Mucosa of descending colon (tissue), 3 donors: ENCODE measurements at regions not wholly inside any gene's neighbourhood (a gene's known extent, or its start where the extent isn't known, plus 50 kb on each side); places are given as distances from the start of the nearest gene placed in this dataset.

Source experiments
- ATAC-seq: fragments of 200-7000 bp; cut with Tn5 transposase; one replicate; pipeline ENCODE4 v1.9.1; 2020; ENCODE audit warnings: mild to moderate bottlenecking, moderate library complexity
- DNase-seq, 3 donors: peaks; one replicate each; pipeline ENCODE4 v3.0.0-alpha.2; 2020
- H3K36me3 ChIP-seq: fragments of 200-600 bp; one replicate; pipeline ENCODE4 v1.8.0; 2021; ENCODE audit warnings: low read depth, mild to moderate bottlenecking
- H3K4me1 ChIP-seq: fragments of 200-600 bp; one replicate; pipeline ENCODE4 v1.8.0; 2021; ENCODE audit warnings: low read depth, mild to moderate bottlenecking
- H3K4me3 ChIP-seq: fragments of 200-600 bp; one replicate; pipeline ENCODE4 v1.8.0; 2021; ENCODE audit warnings: mild to moderate bottlenecking
- H3K9me3 ChIP-seq: fragments of 200-600 bp; one replicate; pipeline ENCODE4 v1.8.0; 2021; ENCODE audit warnings: mild to moderate bottlenecking
- intact Hi-C, 2 donors: fragments of 100-400 bp; cut with DNase I in 1 of 2; cut with micrococcal nuclease in 1 of 2; formaldehyde crosslinking; loops; one replicate each; pipeline versions ENCODE4 v1.11.0 to v1.11.1; 2022; cut with DNase I, micrococcal nuclease
- TF ChIP-seq, protein P1 (sequence below): fragments of 200-600 bp; IDR thresholded peaks from one replicate; pipeline ENCODE4 v1.8.0; 2022; ENCODE audit warnings: antibody characterized with exemption, mild to moderate bottlenecking
- donor health status: DM: no; HTN: no; CAD: no; lungs with moderate emphysema.
- donor health status: DM: no; HTN: no; CAD: no.
- donor health status: DM: no; HTN: yes; CAD: no.

DNA sequence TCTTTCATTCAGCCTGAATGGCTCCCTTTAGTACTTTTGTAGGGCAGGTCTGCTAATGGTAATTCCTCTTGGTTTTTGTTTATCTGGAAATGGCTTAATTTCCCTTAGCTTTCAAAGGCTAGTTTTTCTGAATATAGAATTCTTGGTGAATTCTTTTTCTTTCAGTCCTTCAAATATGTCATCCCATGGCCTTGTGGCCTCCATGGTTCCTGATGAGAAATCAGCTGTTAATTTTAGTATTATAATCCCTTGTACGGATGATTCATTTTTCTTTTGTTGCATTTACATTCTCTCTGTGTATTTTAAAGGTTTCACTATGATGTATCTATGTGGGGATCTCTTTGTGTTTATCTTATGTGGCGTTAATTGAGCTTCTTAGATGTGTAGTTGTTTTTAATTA lies 179.6 kb upstream of the ARG1 start:
- intact Hi-C loops: no loop called here
- H3K4me3 ChIP-seq: no peak overlapping the region
- no peaks in the 10 kb centered on the region for H3K36me3 ChIP-seq
- TF ChIP-seq, protein P1, sequence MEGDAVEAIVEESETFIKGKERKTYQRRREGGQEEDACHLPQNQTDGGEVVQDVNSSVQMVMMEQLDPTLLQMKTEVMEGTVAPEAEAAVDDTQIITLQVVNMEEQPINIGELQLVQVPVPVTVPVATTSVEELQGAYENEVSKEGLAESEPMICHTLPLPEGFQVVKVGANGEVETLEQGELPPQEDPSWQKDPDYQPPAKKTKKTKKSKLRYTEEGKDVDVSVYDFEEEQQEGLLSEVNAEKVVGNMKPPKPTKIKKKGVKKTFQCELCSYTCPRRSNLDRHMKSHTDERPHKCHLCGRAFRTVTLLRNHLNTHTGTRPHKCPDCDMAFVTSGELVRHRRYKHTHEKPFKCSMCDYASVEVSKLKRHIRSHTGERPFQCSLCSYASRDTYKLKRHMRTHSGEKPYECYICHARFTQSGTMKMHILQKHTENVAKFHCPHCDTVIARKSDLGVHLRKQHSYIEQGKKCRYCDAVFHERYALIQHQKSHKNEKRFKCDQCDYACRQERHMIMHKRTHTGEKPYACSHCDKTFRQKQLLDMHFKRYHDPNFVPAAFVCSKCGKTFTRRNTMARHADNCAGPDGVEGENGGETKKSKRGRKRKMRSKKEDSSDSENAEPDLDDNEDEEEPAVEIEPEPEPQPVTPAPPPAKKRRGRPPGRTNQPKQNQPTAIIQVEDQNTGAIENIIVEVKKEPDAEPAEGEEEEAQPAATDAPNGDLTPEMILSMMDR: no peak
- ATAC-seq (no peak), DNase-seq (no peak)
- no peaks in the 10 kb centered on the region for H3K9me3 ChIP-seq
- H3K4me1 ChIP-seq: no peaks in the 10 kb centered on the region

DNA sequence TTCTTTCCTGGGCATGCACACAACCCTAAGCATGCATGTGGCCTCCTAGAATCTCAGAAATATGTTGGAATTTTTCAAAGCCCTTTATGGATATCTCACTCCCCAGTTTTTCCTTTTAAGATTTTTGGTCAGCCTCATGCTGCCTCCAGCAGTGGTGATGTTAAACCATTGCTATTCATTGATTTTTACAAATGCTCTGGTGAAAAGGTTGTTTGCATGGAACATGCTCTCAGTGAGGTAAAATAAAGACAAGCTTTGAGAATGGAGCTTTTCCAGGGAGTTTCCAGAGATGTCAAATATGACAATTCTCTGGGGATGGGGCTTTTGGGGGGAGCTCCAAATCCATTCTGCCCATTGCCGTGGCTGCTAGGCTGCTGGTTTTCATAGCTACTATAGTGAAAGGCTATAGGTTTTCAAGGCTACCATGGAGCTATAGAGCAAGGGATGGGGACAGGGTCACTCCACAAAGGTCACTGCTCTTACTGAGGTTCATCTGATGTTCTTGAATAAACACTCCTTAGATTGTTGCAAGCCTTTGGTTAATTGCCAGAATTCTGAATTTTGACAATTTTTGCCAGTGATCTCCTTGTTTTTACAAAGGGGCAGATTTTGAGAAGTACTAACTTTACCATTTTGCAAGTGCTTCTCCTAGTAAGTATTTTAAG lies 178.1 kb upstream of the ARG1 start:
- Histone ChIP-seq H3K4me1 (no peaks in the 10 kb centered on the region), H3K4me3 (no peak overlapping the region), H3K36me3 (no peaks in the 10 kb centered on the region), H3K9me3 (no peaks in the 10 kb centered on the region)
- TF ChIP-seq, protein P1: no peak
- ATAC-seq (no peak), DNase-seq (no peak)
- intact Hi-C loops: no loop called here

DNA sequence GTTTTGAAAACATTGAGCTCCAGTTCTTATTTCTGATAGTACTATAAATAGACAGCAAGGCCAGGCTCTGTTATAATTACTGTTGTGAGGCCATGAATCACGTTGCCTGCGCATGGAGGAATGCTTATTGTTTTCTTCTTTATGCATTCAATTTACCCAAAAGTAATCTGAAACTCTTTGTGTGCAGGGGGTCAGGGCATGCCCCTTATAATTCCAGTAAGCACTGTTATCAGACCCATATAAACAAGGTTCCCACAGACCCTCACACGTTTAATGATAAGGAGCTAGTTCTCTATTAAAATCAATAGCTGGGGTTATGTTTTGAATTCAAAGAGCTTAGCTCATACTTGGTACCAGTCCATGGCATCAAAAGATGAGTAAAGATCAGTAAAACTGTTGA lies 174.8 kb upstream of the ARG1 start:
- no peaks in the 10 kb centered on the region for H3K36me3 ChIP-seq
- H3K4me3 ChIP-seq: no peak overlapping the region
- TF ChIP-seq, protein P1: no peak
- ATAC-seq: no peak
- no peaks in the 10 kb centered on the region for H3K4me1 ChIP-seq
- DNase-seq: no peak
- intact Hi-C loops: no loop called here
- peaks cover 12% of the 10 kb centered on the region for H3K9me3 ChIP-seq

DNA sequence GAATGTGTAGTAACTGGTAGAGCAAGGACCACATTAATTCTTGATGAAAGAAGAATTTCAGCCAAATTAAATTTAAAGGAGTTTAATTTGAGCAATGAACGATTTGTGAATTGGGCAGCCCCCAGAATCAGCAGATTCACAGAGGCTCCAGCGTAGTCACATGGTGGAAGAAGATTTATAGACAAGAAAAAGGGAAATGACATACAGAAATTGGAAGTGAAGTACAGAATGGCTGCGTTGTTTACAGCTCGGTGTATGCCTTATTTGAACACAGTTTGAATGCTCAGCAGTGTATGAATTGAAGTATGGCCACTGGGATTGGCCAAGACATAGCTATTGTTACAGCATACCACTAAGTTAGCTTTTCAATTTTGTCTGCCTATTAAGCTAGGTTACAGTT lies 173.6 kb upstream of the ARG1 start:
- ATAC-seq (no peak), DNase-seq (no peak)
- intact Hi-C loops: no loop called here
- TF ChIP-seq, protein P1: no peak
- H3K36me3 ChIP-seq: no peaks in the 10 kb centered on the region
- H3K4me1 ChIP-seq: no peaks in the 10 kb centered on the region
- H3K9me3 ChIP-seq: peaks cover 12% of the 10 kb centered on the region
- H3K4me3 ChIP-seq: no peak overlapping the region

DNA sequence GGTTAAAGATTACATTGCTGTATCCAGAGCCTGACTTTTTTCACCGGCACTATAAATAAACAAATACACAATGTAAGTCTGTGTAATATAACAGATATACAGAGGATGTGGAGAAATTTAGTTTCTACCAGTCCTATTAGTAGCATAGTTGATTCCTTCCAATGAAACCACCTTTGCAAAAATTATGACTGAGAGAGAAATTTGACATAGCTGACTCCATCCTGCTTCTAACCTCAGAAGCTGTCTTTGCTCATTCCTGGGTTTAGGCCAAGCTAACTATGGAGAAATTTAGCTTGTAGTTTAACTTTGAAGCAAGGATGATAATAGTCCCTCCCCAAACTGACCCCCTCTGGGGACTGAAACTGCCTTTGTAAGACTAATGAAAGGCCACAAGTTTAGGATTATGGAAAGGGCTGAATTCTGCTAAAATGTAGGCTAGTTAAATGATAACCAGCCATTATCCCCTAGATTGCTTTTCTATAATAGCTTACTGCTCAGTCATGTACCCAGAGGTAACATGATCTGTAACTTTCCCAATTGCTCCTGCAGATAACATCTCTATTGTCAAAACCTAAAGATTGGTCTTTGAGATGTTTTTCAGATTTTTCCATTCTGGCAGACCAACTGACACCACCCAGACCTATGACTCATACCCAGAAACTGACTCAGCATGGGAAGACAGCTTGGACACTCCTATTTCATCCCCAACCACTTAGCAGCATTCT lies 172.8 kb upstream of the ARG1 start:
- Histone ChIP-seq H3K4me3 (no peak overlapping the region), H3K9me3 (peaks cover 12% of the 10 kb centered on the region), H3K4me1 (no peaks in the 10 kb centered on the region), H3K36me3 (no peaks in the 10 kb centered on the region)
- intact Hi-C loops: no loop called here
- no peak for DNase-seq
- TF ChIP-seq, protein P1: no peak
- ATAC-seq: no peak
